Astrocyte of the spinal cord (primary cell): ENCODE measurements at regions not wholly inside any gene's neighbourhood (a gene's known extent, or its start where the extent isn't known, plus 50 kb on each side); places are given as distances from the start of the nearest gene placed in this dataset.
A peak's percentile ranks its signal among the peaks of the same experiment; 100 is the strongest.

Experiments
- DNase-seq: peaks from one replicate; pipeline ENCODE4 v3.0.0; 2011; ENCODE audit warnings: low read depth, low spot score
- H3K4me3 ChIP-seq: 2 replicates; pipeline ENCODE4 v1.5.1; 2011; ENCODE audit warnings: low read depth, mild to moderate bottlenecking, low read length, moderate library complexity
- in situ Hi-C: cut with HindIII; loops from 2 replicates; pipeline ENCODE4 v1.10.0; 2017; ENCODE audit warnings: low sequenced_read_pairs
- TF ChIP-seq, protein P1 (sequence below): IDR thresholded peaks from 2 replicates; pipeline ENCODE4 v1.5.1; 2012; ENCODE audit warnings: low read depth, mild to moderate bottlenecking, low read length, inconsistent platforms

DNA sequence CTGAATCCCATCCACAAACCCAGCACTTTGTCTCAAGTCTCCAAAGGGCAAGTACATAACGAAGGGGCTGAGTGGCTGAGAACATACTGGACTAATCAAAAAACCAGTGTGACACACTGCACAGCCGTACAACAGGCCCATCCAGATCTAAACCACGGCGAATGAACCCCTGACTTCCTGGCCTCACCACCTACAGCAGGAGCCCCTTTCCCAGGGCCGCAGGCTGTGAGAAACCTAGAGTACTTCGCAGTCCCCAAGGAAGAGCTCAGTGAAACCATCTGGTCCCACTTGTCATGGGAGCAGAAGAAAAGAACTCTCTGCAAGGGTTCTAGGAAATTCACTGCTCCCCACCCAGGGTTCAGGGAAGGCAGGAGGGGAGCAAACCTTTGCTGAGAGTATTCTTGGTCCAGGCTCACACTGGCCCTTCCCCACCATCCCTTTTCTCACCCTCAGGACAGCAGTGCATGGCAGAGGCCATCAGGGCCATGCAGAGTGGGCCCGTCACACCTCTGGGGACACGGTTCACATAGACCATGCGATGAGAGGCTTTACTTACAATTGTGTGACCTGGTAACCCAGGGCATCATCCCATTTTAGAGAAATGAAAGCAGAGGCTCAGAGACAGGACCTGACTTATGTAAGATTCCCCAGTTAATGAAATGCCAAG is 192.8 kb downstream of the BCL11B start:
- in situ Hi-C loops = no loop called here
- DNase-seq = no peak
- H3K4me3 ChIP-seq = no peak overlapping the region
- TF ChIP-seq, protein P1, sequence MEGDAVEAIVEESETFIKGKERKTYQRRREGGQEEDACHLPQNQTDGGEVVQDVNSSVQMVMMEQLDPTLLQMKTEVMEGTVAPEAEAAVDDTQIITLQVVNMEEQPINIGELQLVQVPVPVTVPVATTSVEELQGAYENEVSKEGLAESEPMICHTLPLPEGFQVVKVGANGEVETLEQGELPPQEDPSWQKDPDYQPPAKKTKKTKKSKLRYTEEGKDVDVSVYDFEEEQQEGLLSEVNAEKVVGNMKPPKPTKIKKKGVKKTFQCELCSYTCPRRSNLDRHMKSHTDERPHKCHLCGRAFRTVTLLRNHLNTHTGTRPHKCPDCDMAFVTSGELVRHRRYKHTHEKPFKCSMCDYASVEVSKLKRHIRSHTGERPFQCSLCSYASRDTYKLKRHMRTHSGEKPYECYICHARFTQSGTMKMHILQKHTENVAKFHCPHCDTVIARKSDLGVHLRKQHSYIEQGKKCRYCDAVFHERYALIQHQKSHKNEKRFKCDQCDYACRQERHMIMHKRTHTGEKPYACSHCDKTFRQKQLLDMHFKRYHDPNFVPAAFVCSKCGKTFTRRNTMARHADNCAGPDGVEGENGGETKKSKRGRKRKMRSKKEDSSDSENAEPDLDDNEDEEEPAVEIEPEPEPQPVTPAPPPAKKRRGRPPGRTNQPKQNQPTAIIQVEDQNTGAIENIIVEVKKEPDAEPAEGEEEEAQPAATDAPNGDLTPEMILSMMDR = no peak

GRCh38 chr14:99080306-99080705 is 191.7 kb downstream of the BCL11B start:
- H3K4me3 ChIP-seq = no peak overlapping the region
- DNase-seq = no peak
- in situ Hi-C loops = no loop called here
- TF ChIP-seq, protein P1 = no peak

- in situ Hi-C loops = no loop called here
- TF ChIP-seq, protein P1 = no peak
- DNase-seq = no peak
- H3K4me3 ChIP-seq = no peak overlapping the region
Observed at GRCh38 chr14:99081156-99081765, 190.7 kb downstream of the BCL11B start.

- H3K4me3 ChIP-seq = no peak overlapping the region
- DNase-seq = no peak
- in situ Hi-C loops = no loop called here
- TF ChIP-seq, protein P1 = no peak
Observed at GRCh38 chr14:99081880-99082279, 190.1 kb downstream of the BCL11B start.

- no peak overlapping the region for H3K4me3 ChIP-seq
Observed at GRCh38 chr14:99093532-99094517, 178.2 kb downstream of the BCL11B start.

GRCh38 chr14:99094901-99095300 is 177.1 kb downstream of the BCL11B start:
- in situ Hi-C loops = no loop called here
- DNase-seq = no peak
- TF ChIP-seq, protein P1 = no peak
- H3K4me3 ChIP-seq = no peak overlapping the region

More at GRCh38 chr14:99093532-99094517, 178.2 kb downstream of the BCL11B start:
- DNase-seq = peak; percentile 5
- in situ Hi-C loops = no loop called here
- TF ChIP-seq, protein P1 = no peak
